HepG2 (cell line): ENCODE measurements at regions not wholly inside any gene's neighbourhood (a gene's known extent, or its start where the extent isn't known, plus 50 kb on each side); places are given as distances from the start of the nearest gene placed in this dataset.

Source experiments
- ASH2L ChIP-seq: fragments of 300-600, 200-600 bp; sonication (generic); IDR thresholded peaks from 2 replicates; pipeline ENCODE4 v1.7.0; 2017; ENCODE audit warnings: low read depth, mild to moderate bottlenecking, moderate library complexity, mixed read lengths, low read length; ENCODE audit not compliant: insufficient read length
- BCLAF1 ChIP-seq: fragments of 450-650 bp; IDR thresholded peaks from 2 replicates; pipeline ENCODE4 v1.6.1; 2017; ENCODE audit warnings: mild to moderate bottlenecking
- CREB1 ChIP-seq, 2 experiments: fragments of 450-650 bp in 1 of 2; IDR thresholded peaks; 2 replicates each; pipeline ENCODE4 v1.6.1; 2016 to 2017; ENCODE audit warnings: control low read depth in 1 of 2, mild to moderate bottlenecking in 1 of 2, missing compliant biosample characterization in 1 of 2, missing genetic modification characterization in 1 of 2
- EEA1 ChIP-seq: sonication (generic); formaldehyde crosslinking; IDR thresholded peaks from 2 replicates; pipeline ENCODE4 v1.5.1; 2020; ENCODE audit warnings: mild to moderate bottlenecking, missing genetic modification reagents, borderline replicate concordance
- FOXC1 ChIP-seq: sonication (generic); formaldehyde crosslinking; IDR thresholded peaks from 2 replicates; pipeline ENCODE4 v1.8.0; 2022; ENCODE audit warnings: mild to moderate bottlenecking, missing genetic modification reagents, borderline replicate concordance
- TIGD3 ChIP-seq: sonication (generic); formaldehyde crosslinking; IDR thresholded peaks from 2 replicates; pipeline ENCODE4 v1.5.1; 2020; ENCODE audit warnings: mild to moderate bottlenecking, missing genetic modification reagents, borderline replicate concordance
- ZNF253 ChIP-seq: sonication (generic); formaldehyde crosslinking; IDR thresholded peaks from 2 replicates; pipeline ENCODE4 v1.8.0; 2022; ENCODE audit warnings: mild to moderate bottlenecking, missing genetic modification reagents, borderline replicate concordance
- ZNF275 ChIP-seq: sonication (generic); formaldehyde crosslinking; IDR thresholded peaks from 2 replicates; pipeline ENCODE4 v1.8.0; 2022; ENCODE audit warnings: missing genetic modification reagents, mild to moderate bottlenecking, inconsistent platforms, borderline replicate concordance
- TF ChIP-seq, protein P1 (sequence below): sonication (generic); formaldehyde crosslinking; IDR thresholded peaks from 2 replicates; pipeline ENCODE4 v1.4.0; 2020; ENCODE audit warnings: mild to moderate bottlenecking, missing genetic modification reagents

GRCh38 chr10:20959242-20959641, 62.1 kb upstream of the NEBL start (continued):
- TF ChIP-seq, protein P1, sequence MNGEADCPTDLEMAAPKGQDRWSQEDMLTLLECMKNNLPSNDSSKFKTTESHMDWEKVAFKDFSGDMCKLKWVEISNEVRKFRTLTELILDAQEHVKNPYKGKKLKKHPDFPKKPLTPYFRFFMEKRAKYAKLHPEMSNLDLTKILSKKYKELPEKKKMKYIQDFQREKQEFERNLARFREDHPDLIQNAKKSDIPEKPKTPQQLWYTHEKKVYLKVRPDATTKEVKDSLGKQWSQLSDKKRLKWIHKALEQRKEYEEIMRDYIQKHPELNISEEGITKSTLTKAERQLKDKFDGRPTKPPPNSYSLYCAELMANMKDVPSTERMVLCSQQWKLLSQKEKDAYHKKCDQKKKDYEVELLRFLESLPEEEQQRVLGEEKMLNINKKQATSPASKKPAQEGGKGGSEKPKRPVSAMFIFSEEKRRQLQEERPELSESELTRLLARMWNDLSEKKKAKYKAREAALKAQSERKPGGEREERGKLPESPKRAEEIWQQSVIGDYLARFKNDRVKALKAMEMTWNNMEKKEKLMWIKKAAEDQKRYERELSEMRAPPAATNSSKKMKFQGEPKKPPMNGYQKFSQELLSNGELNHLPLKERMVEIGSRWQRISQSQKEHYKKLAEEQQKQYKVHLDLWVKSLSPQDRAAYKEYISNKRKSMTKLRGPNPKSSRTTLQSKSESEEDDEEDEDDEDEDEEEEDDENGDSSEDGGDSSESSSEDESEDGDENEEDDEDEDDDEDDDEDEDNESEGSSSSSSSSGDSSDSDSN (CRISPR knock-in tag): no peak
- no peak for TF ChIP-seq ZNF275 (CRISPR knock-in tag)
- TF ChIP-seq CREB1 (IDR thresholded peaks at IDR 0.05): no peak
- TF ChIP-seq CREB1 (CRISPR knock-in tag; IDR thresholded peaks at IDR 0.05): no peak
- no peak for TF ChIP-seq EEA1 (CRISPR knock-in tag)
- TF ChIP-seq BCLAF1: no peak
- no peak for TF ChIP-seq ZNF253
- no peak for TF ChIP-seq ASH2L
- TF ChIP-seq FOXC1 (CRISPR knock-in tag): no peak
- TF ChIP-seq TIGD3: no peak
